ENCODE measurements at regions not wholly inside any gene's neighbourhood (a gene's known extent, or its start where the extent isn't known, plus 50 kb on each side); places are given as distances from the start of the nearest gene placed in this dataset.
"Not testable (repeated sequence)": the region's sequence is repeated elsewhere in the genome, so short reads cannot be mapped to it uniquely, and the experiment has no call there.

DNA sequence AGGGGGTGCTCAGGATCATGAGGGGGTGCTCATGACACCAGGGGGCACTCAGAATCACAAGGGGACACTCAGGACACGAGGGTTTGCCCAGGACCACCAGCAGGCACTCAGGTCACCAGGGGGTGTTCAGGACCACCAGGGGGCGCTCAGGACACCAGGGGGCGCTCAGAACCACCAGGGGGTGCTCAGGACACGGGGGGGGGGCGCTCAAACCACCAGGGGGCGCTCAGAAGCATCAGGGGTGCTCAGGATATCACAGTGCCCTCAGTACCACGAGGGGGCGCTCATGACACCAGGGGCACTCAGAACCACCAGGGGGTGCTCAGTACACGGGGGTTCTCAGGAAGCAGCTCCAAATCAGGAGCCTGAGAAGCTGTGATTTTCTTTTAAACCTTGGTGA is 221.8 kb upstream of the TP53TG3 start:
- H3K4me2 ChIP-seq (ENCODE audit: insufficient read depth, low read length); H3K27me3 ChIP-seq (ENCODE audit: insufficient read depth, low read length); H4K20me1 ChIP-seq (ENCODE audit: insufficient read depth, low read length); H3K4me1 ChIP-seq (ENCODE audit: insufficient read depth, low read length); H3K9me3 ChIP-seq (ENCODE audit: low read depth, low read length); H3K79me2 ChIP-seq (ENCODE audit: insufficient read depth, low read length); DNase-seq (ENCODE audit: insufficient read length, low spot score, missing footprints); H2AFZ ChIP-seq (ENCODE audit: low read length); H3K4me3 ChIP-seq (ENCODE audit: insufficient read depth, low read length); H3K27ac ChIP-seq (ENCODE audit: low read depth, low read length); H3K36me3 ChIP-seq (ENCODE audit: insufficient read depth, low read length): not testable (repeated sequence)

DNA sequence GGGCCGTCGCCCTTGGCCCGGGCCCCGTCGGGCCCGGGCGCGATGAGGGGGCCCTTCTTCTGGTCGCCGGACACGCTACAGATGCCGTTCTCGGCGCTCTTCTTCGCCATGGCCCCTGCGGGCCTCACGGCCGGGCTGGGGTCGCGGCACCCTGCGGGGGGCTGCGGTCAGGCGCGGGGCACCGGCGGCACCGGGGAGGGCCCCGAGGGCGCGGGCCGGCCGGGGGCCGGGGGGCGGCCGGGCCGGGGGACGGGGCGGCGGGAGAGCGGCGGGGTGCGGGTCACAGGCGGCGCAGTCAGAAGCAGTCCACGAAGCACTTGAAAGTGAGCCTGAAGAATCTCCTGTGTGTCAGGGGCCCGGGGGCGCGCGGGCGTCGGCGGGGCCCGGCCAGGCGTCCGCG is 209.4 kb upstream of the TP53TG3 start:
- H4K20me1 ChIP-seq (ENCODE audit: insufficient read depth, low read length); H3K4me3 ChIP-seq (ENCODE audit: insufficient read depth, low read length); H2AFZ ChIP-seq (ENCODE audit: low read length); H3K9me3 ChIP-seq (ENCODE audit: low read depth, low read length); H3K4me2 ChIP-seq (ENCODE audit: insufficient read depth, low read length); H3K4me1 ChIP-seq (ENCODE audit: insufficient read depth, low read length); H3K27ac ChIP-seq (ENCODE audit: low read depth, low read length); H3K27me3 ChIP-seq (ENCODE audit: insufficient read depth, low read length); H3K79me2 ChIP-seq (ENCODE audit: insufficient read depth, low read length); H3K36me3 ChIP-seq (ENCODE audit: insufficient read depth, low read length); DNase-seq (ENCODE audit: insufficient read length, low spot score, missing footprints): not testable (repeated sequence)

DNA sequence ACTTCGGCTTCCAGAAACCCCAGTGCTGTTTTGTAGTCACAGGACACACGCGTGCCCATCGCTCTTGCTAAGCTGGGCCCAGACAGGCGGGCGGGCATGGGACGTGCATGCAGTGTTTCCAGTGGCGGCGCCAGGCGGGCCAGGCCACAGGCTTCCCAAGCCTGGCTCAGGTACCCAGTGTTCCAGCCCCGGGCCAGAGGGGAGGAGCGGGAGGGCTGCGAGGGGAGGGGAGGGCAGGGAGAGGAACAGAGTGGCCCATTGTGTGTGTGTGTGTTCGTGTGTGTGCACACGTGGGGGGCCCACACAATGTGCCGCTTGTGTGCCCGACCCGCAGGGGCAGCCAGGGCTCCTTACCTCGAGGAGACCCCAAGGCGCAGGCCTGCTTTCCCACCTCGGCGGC is 208.6 kb upstream of the TP53TG3 start:
- H3K9me3 ChIP-seq (ENCODE audit: low read depth, low read length); H3K27me3 ChIP-seq (ENCODE audit: insufficient read depth, low read length); H3K79me2 ChIP-seq (ENCODE audit: insufficient read depth, low read length); H2AFZ ChIP-seq (ENCODE audit: low read length); H3K4me2 ChIP-seq (ENCODE audit: insufficient read depth, low read length); H3K36me3 ChIP-seq (ENCODE audit: insufficient read depth, low read length); DNase-seq (ENCODE audit: insufficient read length, low spot score, missing footprints); H3K4me3 ChIP-seq (ENCODE audit: insufficient read depth, low read length); H4K20me1 ChIP-seq (ENCODE audit: insufficient read depth, low read length); H3K27ac ChIP-seq (ENCODE audit: low read depth, low read length); H3K4me1 ChIP-seq (ENCODE audit: insufficient read depth, low read length): not testable (repeated sequence)

DNA sequence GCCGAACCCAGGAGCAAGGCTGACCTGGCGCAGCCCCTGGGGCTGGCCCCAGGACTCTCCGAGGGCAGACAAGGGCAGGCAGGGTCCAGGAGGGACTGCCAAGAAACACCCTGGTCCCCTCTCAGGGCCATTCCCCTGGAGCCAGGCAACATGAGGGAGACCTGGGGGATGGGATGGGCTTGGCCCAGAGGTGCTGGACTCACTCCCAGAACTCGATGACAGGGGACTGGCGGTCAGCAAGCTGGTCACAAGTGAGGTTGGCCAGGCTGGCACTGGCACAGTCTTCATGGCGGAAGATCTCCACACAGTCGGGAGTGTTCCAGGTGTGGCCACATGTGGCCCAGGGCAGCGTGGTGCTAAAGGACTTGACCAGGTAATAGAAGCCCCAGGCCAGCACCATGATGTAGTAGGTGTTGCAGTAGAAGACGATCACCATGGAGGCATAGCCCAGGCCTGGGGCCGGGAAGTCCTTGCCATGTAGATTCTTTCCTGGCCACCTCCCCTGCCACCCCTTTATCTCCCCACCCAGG is 206.4 kb upstream of the TP53TG3 start:
- H3K4me3 ChIP-seq (ENCODE audit: insufficient read depth, low read length); H3K9me3 ChIP-seq (ENCODE audit: low read depth, low read length); H3K27me3 ChIP-seq (ENCODE audit: insufficient read depth, low read length); H3K36me3 ChIP-seq (ENCODE audit: insufficient read depth, low read length); H2AFZ ChIP-seq (ENCODE audit: low read length); DNase-seq (ENCODE audit: insufficient read length, low spot score, missing footprints); H3K79me2 ChIP-seq (ENCODE audit: insufficient read depth, low read length); H3K4me2 ChIP-seq (ENCODE audit: insufficient read depth, low read length); H3K27ac ChIP-seq (ENCODE audit: low read depth, low read length); H4K20me1 ChIP-seq (ENCODE audit: insufficient read depth, low read length); H3K4me1 ChIP-seq (ENCODE audit: insufficient read depth, low read length): not testable (repeated sequence)

DNA sequence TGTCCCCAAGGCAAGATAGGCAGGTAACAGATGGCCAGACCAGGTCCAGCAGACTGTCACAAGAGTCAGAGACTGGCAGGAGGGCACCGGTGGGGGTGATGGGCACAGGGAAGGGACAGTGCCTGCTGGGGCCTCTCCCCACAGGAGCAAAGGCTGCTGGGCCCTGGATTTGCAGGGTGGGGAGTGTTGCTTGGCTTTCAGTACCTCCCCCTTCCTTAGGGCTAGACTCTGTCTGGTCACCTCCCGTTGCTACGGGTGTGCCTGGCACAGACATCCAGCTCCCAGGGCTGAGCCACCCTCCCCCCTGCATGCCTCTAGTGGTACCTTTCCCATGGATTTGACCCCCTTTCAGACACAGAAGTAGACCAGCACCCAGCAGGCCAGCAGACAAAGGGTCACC is 205.7 kb upstream of the TP53TG3 start:
- not testable (repeated sequence) for H3K27ac ChIP-seq (ENCODE audit: low read depth, low read length); H3K9me3 ChIP-seq (ENCODE audit: low read depth, low read length); H3K36me3 ChIP-seq (ENCODE audit: insufficient read depth, low read length); H4K20me1 ChIP-seq (ENCODE audit: insufficient read depth, low read length); H3K4me1 ChIP-seq (ENCODE audit: insufficient read depth, low read length); H3K79me2 ChIP-seq (ENCODE audit: insufficient read depth, low read length); H3K4me3 ChIP-seq (ENCODE audit: insufficient read depth, low read length); H2AFZ ChIP-seq (ENCODE audit: low read length); H3K27me3 ChIP-seq (ENCODE audit: insufficient read depth, low read length); DNase-seq (ENCODE audit: insufficient read length, low spot score, missing footprints); H3K4me2 ChIP-seq (ENCODE audit: insufficient read depth, low read length)

DNA sequence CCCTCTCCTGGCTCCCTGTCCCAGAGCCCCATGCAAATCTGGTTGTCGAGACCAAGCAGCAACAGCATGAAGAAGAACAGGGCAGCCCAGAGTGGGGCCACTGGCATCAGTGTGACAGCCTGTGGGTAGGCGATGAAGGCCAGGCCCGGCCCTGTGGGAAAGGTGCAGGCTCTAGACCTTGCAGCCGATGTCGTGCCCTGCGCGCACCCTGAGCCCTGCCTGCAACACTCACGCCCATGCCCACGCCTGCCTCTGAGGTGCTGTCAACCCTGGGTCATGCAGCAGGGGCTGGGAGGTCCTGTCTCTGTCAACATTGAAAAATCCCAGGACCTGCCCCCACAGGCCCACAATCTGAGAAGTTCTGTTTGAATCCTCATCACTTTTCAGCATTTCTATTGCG is 204.0 kb upstream of the TP53TG3 start:
- not testable (repeated sequence) for H4K20me1 ChIP-seq (ENCODE audit: insufficient read depth, low read length); H3K9me3 ChIP-seq (ENCODE audit: low read depth, low read length); H3K4me1 ChIP-seq (ENCODE audit: insufficient read depth, low read length); H2AFZ ChIP-seq (ENCODE audit: low read length); H3K4me3 ChIP-seq (ENCODE audit: insufficient read depth, low read length); H3K79me2 ChIP-seq (ENCODE audit: insufficient read depth, low read length); DNase-seq (ENCODE audit: insufficient read length, low spot score, missing footprints); H3K36me3 ChIP-seq (ENCODE audit: insufficient read depth, low read length); H3K27ac ChIP-seq (ENCODE audit: low read depth, low read length); H3K4me2 ChIP-seq (ENCODE audit: insufficient read depth, low read length); H3K27me3 ChIP-seq (ENCODE audit: insufficient read depth, low read length)

DNA sequence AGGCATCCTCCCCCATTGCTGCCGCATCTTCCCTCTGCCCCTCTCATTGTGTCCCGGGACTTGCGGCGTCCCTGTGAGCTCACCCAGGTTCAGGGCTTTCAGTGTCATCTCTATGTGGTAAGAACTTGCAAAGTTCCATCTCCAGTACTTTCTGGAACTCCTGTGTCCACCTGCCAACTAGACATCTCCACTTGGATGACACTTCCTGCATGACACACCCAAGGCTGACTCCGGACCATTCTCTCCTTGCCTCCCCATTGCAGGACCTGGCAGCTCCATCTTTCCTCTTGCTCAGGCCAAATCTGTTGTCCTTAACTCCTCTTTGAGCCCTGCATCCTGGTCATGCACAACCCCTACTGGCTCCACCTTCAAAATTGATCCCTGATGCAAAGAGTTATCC is 200.8 kb upstream of the TP53TG3 start:
- not testable (repeated sequence) for H4K20me1 ChIP-seq (ENCODE audit: insufficient read depth, low read length); H3K4me1 ChIP-seq (ENCODE audit: insufficient read depth, low read length); H3K27me3 ChIP-seq (ENCODE audit: insufficient read depth, low read length); H2AFZ ChIP-seq (ENCODE audit: low read length); H3K9me3 ChIP-seq (ENCODE audit: low read depth, low read length); H3K36me3 ChIP-seq (ENCODE audit: insufficient read depth, low read length); DNase-seq (ENCODE audit: insufficient read length, low spot score, missing footprints); H3K79me2 ChIP-seq (ENCODE audit: insufficient read depth, low read length); H3K4me3 ChIP-seq (ENCODE audit: insufficient read depth, low read length); H3K27ac ChIP-seq (ENCODE audit: low read depth, low read length); H3K4me2 ChIP-seq (ENCODE audit: insufficient read depth, low read length)

DNA sequence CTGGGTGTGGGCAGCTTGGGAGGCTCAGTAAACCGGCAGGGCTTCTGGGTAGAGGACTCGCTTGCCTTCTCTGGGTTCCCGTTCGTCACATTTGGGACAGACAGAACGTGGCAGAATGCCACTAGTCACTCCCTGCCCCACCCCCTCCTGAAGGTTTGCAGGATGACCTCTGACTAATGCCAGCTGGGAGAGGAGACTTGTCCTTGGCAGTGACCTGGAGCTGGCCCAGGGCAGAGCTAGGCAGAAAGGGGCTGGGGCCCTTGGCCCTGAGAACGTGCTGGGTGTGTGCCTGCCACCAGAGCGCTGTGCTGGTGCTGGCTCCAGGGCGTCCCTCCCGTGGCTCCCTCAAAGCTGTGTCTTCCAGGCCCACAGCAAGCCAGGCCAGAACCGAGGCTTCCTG is 197.8 kb upstream of the TP53TG3 start:
- H3K36me3 ChIP-seq (ENCODE audit: insufficient read depth, low read length); H4K20me1 ChIP-seq (ENCODE audit: insufficient read depth, low read length); DNase-seq (ENCODE audit: insufficient read length, low spot score, missing footprints); H3K27ac ChIP-seq (ENCODE audit: low read depth, low read length); H3K27me3 ChIP-seq (ENCODE audit: insufficient read depth, low read length); H3K4me1 ChIP-seq (ENCODE audit: insufficient read depth, low read length); H3K79me2 ChIP-seq (ENCODE audit: insufficient read depth, low read length); H2AFZ ChIP-seq (ENCODE audit: low read length); H3K4me3 ChIP-seq (ENCODE audit: insufficient read depth, low read length); H3K9me3 ChIP-seq (ENCODE audit: low read depth, low read length); H3K4me2 ChIP-seq (ENCODE audit: insufficient read depth, low read length): not testable (repeated sequence)

DNA sequence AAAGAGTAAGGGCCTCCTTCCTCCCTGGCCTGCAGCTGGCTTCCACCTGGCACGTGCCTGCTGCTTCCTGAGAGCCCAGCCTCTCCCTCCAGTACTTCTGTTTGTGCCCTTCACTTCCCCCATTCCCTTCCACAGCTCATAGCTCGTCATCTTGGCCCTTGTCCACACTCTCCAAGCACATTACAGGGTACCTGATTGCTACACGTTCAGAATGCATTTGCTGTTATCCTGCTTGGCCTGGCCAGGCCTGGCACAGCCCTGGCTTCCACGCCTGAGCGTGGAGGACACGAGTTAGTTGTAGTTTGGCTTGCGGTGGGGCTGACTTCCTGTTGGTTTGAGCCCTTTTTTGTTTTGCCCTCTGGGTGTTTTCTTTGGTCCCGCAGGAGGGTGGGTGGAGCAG is 197.2 kb upstream of the TP53TG3 start:
- H3K79me2 ChIP-seq (ENCODE audit: insufficient read depth, low read length); H3K4me3 ChIP-seq (ENCODE audit: insufficient read depth, low read length); H3K36me3 ChIP-seq (ENCODE audit: insufficient read depth, low read length); DNase-seq (ENCODE audit: insufficient read length, low spot score, missing footprints); H4K20me1 ChIP-seq (ENCODE audit: insufficient read depth, low read length); H2AFZ ChIP-seq (ENCODE audit: low read length); H3K27me3 ChIP-seq (ENCODE audit: insufficient read depth, low read length); H3K4me1 ChIP-seq (ENCODE audit: insufficient read depth, low read length); H3K4me2 ChIP-seq (ENCODE audit: insufficient read depth, low read length); H3K27ac ChIP-seq (ENCODE audit: low read depth, low read length); H3K9me3 ChIP-seq (ENCODE audit: low read depth, low read length): not testable (repeated sequence)
